OCI-LY1 (cell line): ENCODE measurements at regions not wholly inside any gene's neighbourhood (a gene's known extent, or its start where the extent isn't known, plus 50 kb on each side); places are given as distances from the start of the nearest gene placed in this dataset.
A peak's percentile ranks its signal among the peaks of the same experiment; 100 is the strongest.

Experiments used
- H2AFZ ChIP-seq: fragments of 200-600 bp; sonication (generic), shearing (Covaris generic); 2 replicates; pipeline ENCODE4 v1.6.0; 2014; ENCODE audit warnings: antibody characterized with exemption, mild to moderate bottlenecking, low read length
- H3F3A ChIP-seq: fragments of 200-600 bp; sonication (generic), shearing (Covaris generic); 2 replicates; pipeline ENCODE4 v1.6.0; 2014; ENCODE audit warnings: mild to moderate bottlenecking, antibody characterized with exemption, low read length, moderate library complexity; ENCODE audit not compliant: insufficient read depth
- H3K27ac ChIP-seq: fragments of 200-600 bp; sonication (generic); 2 replicates; pipeline ENCODE4 v1.5.1; 2014; ENCODE audit warnings: low read length, mixed run types, mild to moderate bottlenecking, low read depth; ENCODE audit not compliant: poor library complexity, severe bottlenecking
- H3K27me3 ChIP-seq: fragments of 200-600 bp; sonication (generic); 2 replicates; pipeline ENCODE4 v1.6.0; 2014; ENCODE audit warnings: antibody characterized with exemption, mild to moderate bottlenecking, low read length, moderate library complexity; ENCODE audit not compliant: insufficient read depth
- H3K36me3 ChIP-seq: fragments of 200-600 bp; sonication (generic); 2 replicates; pipeline ENCODE4 v1.6.1; 2014; ENCODE audit warnings: mild to moderate bottlenecking, antibody characterized with exemption, low read length, moderate library complexity, mixed read lengths; ENCODE audit not compliant: insufficient read depth
- H3K4me1 ChIP-seq: fragments of 200-600 bp; sonication (generic); 2 replicates; pipeline ENCODE4 v1.5.1; 2014; ENCODE audit warnings: mild to moderate bottlenecking, low read length, moderate library complexity; ENCODE audit not compliant: insufficient read depth, severe bottlenecking
- H3K4me2 ChIP-seq: fragments of 200-600 bp; sonication (generic), shearing (Covaris generic); 2 replicates; pipeline ENCODE4 v1.6.1; 2014; ENCODE audit warnings: low read length
- H3K4me3 ChIP-seq: fragments of 200-600 bp; sonication (generic); 2 replicates; pipeline ENCODE4 v1.5.1; 2014; ENCODE audit warnings: low read length, low read depth, mild to moderate bottlenecking, mixed read lengths; ENCODE audit not compliant: poor library complexity, severe bottlenecking
- H3K79me2 ChIP-seq: fragments of 200-600 bp; shearing (Covaris generic); 2 replicates; pipeline ENCODE4 v1.6.1; 2016; ENCODE audit warnings: mixed run types, low read length, mixed read lengths; ENCODE audit not compliant: insufficient read depth
- H3K9ac ChIP-seq: fragments of 200-600 bp; sonication (generic), shearing (Covaris generic); 2 replicates; pipeline ENCODE4 v1.6.1; 2014; ENCODE audit warnings: mild to moderate bottlenecking, low read length, mixed read lengths
- H3K9me2 ChIP-seq: fragments of 200-600 bp; sonication (generic), shearing (Covaris generic); 2 replicates; pipeline ENCODE4 v1.6.1; 2014; ENCODE audit warnings: low read depth, mild to moderate bottlenecking, low read length, mixed read lengths
- H3K9me3 ChIP-seq: fragments of 200-600 bp; shearing (Covaris generic); 2 replicates; pipeline ENCODE4 v1.6.1; 2014; ENCODE audit warnings: low read length, mixed read lengths
- H4K20me1 ChIP-seq: fragments of 200-600 bp; sonication (generic), shearing (Covaris generic); 2 replicates; pipeline ENCODE4 v1.6.0; 2016; ENCODE audit warnings: mild to moderate bottlenecking, low read length; ENCODE audit not compliant: insufficient read depth
- CTCF ChIP-seq: fragments of 200-600 bp; sonication (generic), shearing (Covaris generic); IDR thresholded peaks from 2 replicates; pipeline ENCODE4 v1.5.1; 2017; ENCODE audit warnings: mild to moderate bottlenecking, antibody characterized with exemption, low read length, moderate library complexity, mixed read lengths
- EZH2 ChIP-seq: fragments of 200-600 bp; sonication (generic), shearing (Covaris generic); IDR thresholded peaks from 2 replicates; pipeline ENCODE4 v1.8.0; 2017; ENCODE audit warnings: borderline replicate concordance, mixed run types, mild to moderate bottlenecking, antibody characterized with exemption, low read length, moderate library complexity, mixed read lengths

- no peaks in the 10 kb centered on the region for H3K9me2 ChIP-seq
- no peak overlapping the region for H3K4me3 ChIP-seq
- H3K4me2 ChIP-seq = no peak overlapping the region
- no peak overlapping the region for H3K27ac ChIP-seq
- H3K9ac ChIP-seq = no peak overlapping the region
- TF ChIP-seq EZH2 (no peak), CTCF (no peak)
- no peaks in the 10 kb centered on the region for H3K9me3 ChIP-seq
- H3K36me3 ChIP-seq = no peaks in the 10 kb centered on the region
- no peaks in the 10 kb centered on the region for H3K79me2 ChIP-seq
- H3K27me3 ChIP-seq = no peaks in the 10 kb centered on the region
- no peaks in the 10 kb centered on the region for H4K20me1 ChIP-seq
- no peaks in the 10 kb centered on the region for H3K4me1 ChIP-seq
- H2AFZ ChIP-seq = no peak overlapping the region
- H3F3A ChIP-seq = no peaks in the 10 kb centered on the region
Measured at GRCh38 chr13:90866006-90866405, 481.5 kb upstream of the MIR17HG start.

DNA sequence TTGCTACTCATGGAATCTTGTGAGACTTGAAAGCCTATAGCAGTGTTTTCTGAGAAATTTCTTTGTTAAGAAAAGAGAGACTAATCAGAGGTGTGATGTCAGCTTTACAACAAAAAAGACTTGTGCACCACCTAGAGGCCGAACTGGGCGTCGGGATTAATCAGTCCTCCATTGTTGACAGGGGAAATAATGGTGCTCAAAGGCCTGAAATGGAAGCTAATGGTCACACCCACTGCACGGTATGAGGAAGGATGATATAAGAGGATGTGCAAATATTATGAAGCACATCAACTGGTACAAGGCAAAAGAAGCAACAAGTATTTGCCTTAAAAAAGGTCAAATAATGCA, 480.2 kb upstream of the MIR17HG start:
- no peaks in the 10 kb centered on the region for H4K20me1 ChIP-seq
- no peaks in the 10 kb centered on the region for H3K9me3 ChIP-seq
- no peaks in the 10 kb centered on the region for H3K36me3 ChIP-seq
- H3K4me1 ChIP-seq = no peaks in the 10 kb centered on the region
- H3K79me2 ChIP-seq = no peaks in the 10 kb centered on the region
- H3K9ac ChIP-seq = no peak overlapping the region
- H3K27me3 ChIP-seq = no peaks in the 10 kb centered on the region
- no peak overlapping the region for H3K4me2 ChIP-seq
- H3K4me3 ChIP-seq = no peak overlapping the region
- no peak overlapping the region for H2AFZ ChIP-seq
- no peaks in the 10 kb centered on the region for H3F3A ChIP-seq
- no peaks in the 10 kb centered on the region for H3K9me2 ChIP-seq
- H3K27ac ChIP-seq = no peak overlapping the region
- peak; percentile 93 for TF ChIP-seq CTCF
- no peak for TF ChIP-seq EZH2

- H3K27me3 ChIP-seq = no peaks in the 10 kb centered on the region
- no peaks in the 10 kb centered on the region for H3K9me3 ChIP-seq
- H3F3A ChIP-seq = no peaks in the 10 kb centered on the region
- H3K4me1 ChIP-seq = no peaks in the 10 kb centered on the region
- H4K20me1 ChIP-seq = no peaks in the 10 kb centered on the region
- H3K27ac ChIP-seq = no peak overlapping the region
- H3K4me3 ChIP-seq = no peak overlapping the region
- no peaks in the 10 kb centered on the region for H3K79me2 ChIP-seq
- no peak overlapping the region for H3K4me2 ChIP-seq
- no peaks in the 10 kb centered on the region for H3K9me2 ChIP-seq
- no peaks in the 10 kb centered on the region for H3K36me3 ChIP-seq
- no peak overlapping the region for H3K9ac ChIP-seq
- TF ChIP-seq EZH2 (no peak), CTCF (peak; percentile 93)
- no peak overlapping the region for H2AFZ ChIP-seq
Measured at GRCh38 chr13:90868321-90868920, 479.1 kb upstream of the MIR17HG start.
